ENCODE measurements at regions not wholly inside any gene's neighbourhood (a gene's known extent, or its start where the extent isn't known, plus 50 kb on each side); places are given as distances from the start of the nearest gene placed in this dataset.
"Not testable (repeated sequence)": the region's sequence is repeated elsewhere in the genome, so short reads cannot be mapped to it uniquely, and the experiment has no call there.

- H3K27ac Mint-ChIP-seq, result no peak overlapping the region
- no peaks in the 10 kb centered on the region for H3K36me3 Mint-ChIP-seq
- ATAC-seq, result no peak
- H3K9me3 Mint-ChIP-seq, result no peaks in the 10 kb centered on the region
- DNase-seq (ENCODE audit: low spot score in 2 of 2), result no peak
Measured at GRCh38 chr7:94706996-94707740, 51.2 kb upstream of the SGCE start.

GRCh38 chr7:94710256-94710655 is 54.3 kb upstream of the SGCE start:
- H3K36me3 Mint-ChIP-seq, result no peaks in the 10 kb centered on the region
- no peak overlapping the region for H3K27ac Mint-ChIP-seq
- no peaks in the 10 kb centered on the region for H3K9me3 Mint-ChIP-seq
- DNase-seq (ENCODE audit: low spot score in 2 of 2) (no peak), ATAC-seq (no peak)

GRCh38 chr7:94722360-94722759 is 66.4 kb upstream of the SGCE start:
- not testable (repeated sequence) for H3K36me3 Mint-ChIP-seq; DNase-seq (ENCODE audit: low spot score in 2 of 2); H3K27ac Mint-ChIP-seq; H3K9me3 Mint-ChIP-seq; ATAC-seq

GRCh38 chr7:94728893-94729292 is 73.0 kb upstream of the SGCE start:
- peaks cover 0 to 16% of the 10 kb centered on the region in 2 donors for H3K36me3 Mint-ChIP-seq
- not testable (repeated sequence) for H3K9me3 Mint-ChIP-seq; H3K27ac Mint-ChIP-seq; ATAC-seq; DNase-seq (ENCODE audit: low spot score in 2 of 2)

GRCh38 chr7:94738071-94738470 is 82.1 kb upstream of the SGCE start:
- Mint-ChIP-seq H3K27ac (no peak overlapping the region), H3K9me3 (peaks cover 0 to 7% of the 10 kb centered on the region in 2 donors), H3K36me3 (no peaks in the 10 kb centered on the region)
- DNase-seq (ENCODE audit: low spot score in 2 of 2) (no peak), ATAC-seq (no peak)

GRCh38 chr7:94739180-94739579 is 83.2 kb upstream of the SGCE start:
- H3K36me3 Mint-ChIP-seq, result no peaks in the 10 kb centered on the region
- no peak for ATAC-seq

GRCh38 chr7:94740509-94740908 is 84.6 kb upstream of the SGCE start:
- H3K36me3 Mint-ChIP-seq, result no peaks in the 10 kb centered on the region
- ATAC-seq (no peak), DNase-seq (ENCODE audit: low spot score in 2 of 2) (no peak)
- no peak overlapping the region for H3K27ac Mint-ChIP-seq
- H3K9me3 Mint-ChIP-seq, result no peaks in the 10 kb centered on the region

More at GRCh38 chr7:94739180-94739579, 83.2 kb upstream of the SGCE start:
- no peak for DNase-seq (ENCODE audit: low spot score in 2 of 2)
- Mint-ChIP-seq H3K27ac (no peak overlapping the region), H3K9me3 (peaks cover 0 to 3% of the 10 kb centered on the region in 2 donors)

- Mint-ChIP-seq H3K36me3 (no peaks in the 10 kb centered on the region), H3K27ac (no peak overlapping the region), H3K9me3 (no peaks in the 10 kb centered on the region)
- DNase-seq (ENCODE audit: low spot score in 2 of 2) (no peak), ATAC-seq (peak in 1 of 2 donors; percentile 28)
Measured at GRCh38 chr7:94741179-94741578, 85.2 kb upstream of the SGCE start.

GRCh38 chr7:94748376-94748775 is 92.4 kb upstream of the SGCE start:
- DNase-seq (ENCODE audit: low spot score in 2 of 2), result no peak
- no peak overlapping the region for H3K27ac Mint-ChIP-seq
- ATAC-seq, result no peak

GRCh38 chr7:94760446-94761100 is 104.6 kb upstream of the SGCE start:
- Mint-ChIP-seq H3K36me3 (peaks cover 0 to 19% of the 10 kb centered on the region in 2 donors), H3K27ac (no peak overlapping the region), H3K9me3 (peaks cover 6% of the 10 kb centered on the region in 2 donors)
- no peak for DNase-seq (ENCODE audit: low spot score in 2 of 2)
- ATAC-seq, result no peak

More at GRCh38 chr7:94748376-94748775, 92.4 kb upstream of the SGCE start:
- peaks cover 9 to 13% of the 10 kb centered on the region in 2 donors for H3K9me3 Mint-ChIP-seq
- no peaks in the 10 kb centered on the region for H3K36me3 Mint-ChIP-seq

- Mint-ChIP-seq H3K27ac (no peak overlapping the region), H3K9me3 (peaks cover 6% of the 10 kb centered on the region in 2 donors), H3K36me3 (peaks cover 0 to 10% of the 10 kb centered on the region in 2 donors)
- DNase-seq (ENCODE audit: low spot score in 2 of 2), result no peak
- ATAC-seq, result no peak
Measured at GRCh38 chr7:94761451-94761850, 105.5 kb upstream of the SGCE start.

- Mint-ChIP-seq H3K27ac (no peak overlapping the region), H3K36me3 (no peaks in the 10 kb centered on the region), H3K9me3 (no peaks in the 10 kb centered on the region)
- DNase-seq (ENCODE audit: low spot score in 2 of 2) (no peak), ATAC-seq (no peak)
Measured at GRCh38 chr7:94763268-94763667, 107.3 kb upstream of the SGCE start.

- no peak for ATAC-seq
- H3K9me3 Mint-ChIP-seq, result peaks cover 0 to 4% of the 10 kb centered on the region in 2 donors
Measured at GRCh38 chr7:94769724-94770123, 113.8 kb upstream of the SGCE start.

GRCh38 chr7:94778711-94779459 is 123.0 kb upstream of the SGCE start:
- ATAC-seq, result no peak
- Mint-ChIP-seq H3K27ac (no peak overlapping the region), H3K36me3 (no peaks in the 10 kb centered on the region), H3K9me3 (peaks cover 0 to 4% of the 10 kb centered on the region in 2 donors)
- DNase-seq (ENCODE audit: low spot score in 2 of 2), result no peak

More at GRCh38 chr7:94769724-94770123, 113.8 kb upstream of the SGCE start:
- H3K36me3 Mint-ChIP-seq, result no peaks in the 10 kb centered on the region
- DNase-seq (ENCODE audit: low spot score in 2 of 2), result no peak
- no peak overlapping the region for H3K27ac Mint-ChIP-seq

GRCh38 chr7:94779861-94780260 is 123.9 kb upstream of the SGCE start:
- H3K27ac Mint-ChIP-seq, result no peak overlapping the region
- H3K36me3 Mint-ChIP-seq, result no peaks in the 10 kb centered on the region
- DNase-seq (ENCODE audit: low spot score in 2 of 2) (no peak), ATAC-seq (no peak)
- H3K9me3 Mint-ChIP-seq, result peaks cover 0 to 4% of the 10 kb centered on the region in 2 donors

GRCh38 chr7:94781236-94781635 is 125.3 kb upstream of the SGCE start:
- no peak for ATAC-seq
- DNase-seq (ENCODE audit: low spot score in 2 of 2), result no peak
- Mint-ChIP-seq H3K36me3 (no peaks in the 10 kb centered on the region), H3K27ac (no peak overlapping the region), H3K9me3 (peaks cover 0 to 4% of the 10 kb centered on the region in 2 donors)

GRCh38 chr7:94782777-94783176 is 124.6 kb upstream of the PPP1R9A start:
- ATAC-seq, result no peak
- no peak for DNase-seq (ENCODE audit: low spot score in 2 of 2)
- Mint-ChIP-seq H3K27ac (no peak overlapping the region), H3K9me3 (no peaks in the 10 kb centered on the region), H3K36me3 (no peaks in the 10 kb centered on the region)

Data from activated naive CD4-positive, alpha-beta T cell treated with anti-CD3 and anti-CD28 coated beads, Interleukin-2, amount 50 U/mL, for 72 hours (primary cell).